Body of pancreas (tissue), 4 donors: ENCODE measurements at regions not wholly inside any gene's neighbourhood (a gene's known extent, or its start where the extent isn't known, plus 50 kb on each side); places are given as distances from the start of the nearest gene placed in this dataset.

ENCODE experiments used
- CTCF ChIP-seq, 7 experiments: fragments of 450-650 bp in 4 of 7; fragments of 200-600 bp in 3 of 7; sonication (generic) in 3 of 7; IDR thresholded peaks; one replicate each; pipeline ENCODE4 v1.5.1; 2016 to 2019; ENCODE audit warnings: antibody characterized with exemption in 7 of 7
- POLR2A ChIP-seq, 3 donors: fragments of 450-650 bp; IDR thresholded peaks; one replicate each; pipeline ENCODE4 v1.6.1; 2016; ENCODE audit warnings: antibody characterized with exemption in 3 of 3, mild to moderate bottlenecking in 2 of 3

- no peak for TF ChIP-seq CTCF (IDR thresholded peaks at IDR 0.05)
- TF ChIP-seq POLR2A (IDR thresholded peaks at IDR 0.05), result no peak
Observed at GRCh38 chr19:32220951-32221350, 124.5 kb upstream of the ZNF507 start.
